ENCODE measurements at regions not wholly inside any gene's neighbourhood (a gene's known extent, or its start where the extent isn't known, plus 50 kb on each side); places are given as distances from the start of the nearest gene placed in this dataset.

DNA sequence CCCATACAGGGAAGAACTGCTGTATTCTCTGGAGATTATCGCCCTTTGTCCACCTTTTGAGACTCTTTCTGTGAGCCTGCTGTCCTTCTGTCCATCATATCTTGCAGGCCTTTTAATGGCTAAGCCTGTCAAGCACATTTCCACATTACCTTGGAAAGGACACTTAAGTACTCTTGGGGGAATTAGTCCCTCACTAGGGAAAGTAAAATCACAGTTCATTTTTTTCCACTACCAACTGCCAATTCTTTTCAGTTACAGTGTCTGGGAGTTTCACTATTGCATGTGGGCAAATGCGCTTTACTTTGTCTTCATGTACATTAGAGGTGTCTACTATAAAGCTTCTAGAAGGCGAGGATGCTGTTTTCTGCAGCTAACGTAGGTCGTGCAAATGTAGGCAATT lies 242.1 kb downstream of the NSUN3 start:
- TF ChIP-seq SMARCB1 (IDR thresholded peaks at IDR 0.05; ENCODE audit: insufficient read length, low read depth) = no peak
- TF ChIP-seq EZH2 (IDR thresholded peaks at IDR 0.05; ENCODE audit: borderline replicate concordance, low read depth, low read length) = no peak
- TF ChIP-seq, protein P1, sequence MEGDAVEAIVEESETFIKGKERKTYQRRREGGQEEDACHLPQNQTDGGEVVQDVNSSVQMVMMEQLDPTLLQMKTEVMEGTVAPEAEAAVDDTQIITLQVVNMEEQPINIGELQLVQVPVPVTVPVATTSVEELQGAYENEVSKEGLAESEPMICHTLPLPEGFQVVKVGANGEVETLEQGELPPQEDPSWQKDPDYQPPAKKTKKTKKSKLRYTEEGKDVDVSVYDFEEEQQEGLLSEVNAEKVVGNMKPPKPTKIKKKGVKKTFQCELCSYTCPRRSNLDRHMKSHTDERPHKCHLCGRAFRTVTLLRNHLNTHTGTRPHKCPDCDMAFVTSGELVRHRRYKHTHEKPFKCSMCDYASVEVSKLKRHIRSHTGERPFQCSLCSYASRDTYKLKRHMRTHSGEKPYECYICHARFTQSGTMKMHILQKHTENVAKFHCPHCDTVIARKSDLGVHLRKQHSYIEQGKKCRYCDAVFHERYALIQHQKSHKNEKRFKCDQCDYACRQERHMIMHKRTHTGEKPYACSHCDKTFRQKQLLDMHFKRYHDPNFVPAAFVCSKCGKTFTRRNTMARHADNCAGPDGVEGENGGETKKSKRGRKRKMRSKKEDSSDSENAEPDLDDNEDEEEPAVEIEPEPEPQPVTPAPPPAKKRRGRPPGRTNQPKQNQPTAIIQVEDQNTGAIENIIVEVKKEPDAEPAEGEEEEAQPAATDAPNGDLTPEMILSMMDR (IDR thresholded peaks at IDR 0.05 in 2 of 3, conservative IDR thresholded peaks at IDR 0.05 in 1 of 3; ENCODE audit: insufficient read depth in 2 of 3, low read depth in 1 of 3, low read length in 3 of 3) = no peak
- TF ChIP-seq, protein P2, sequence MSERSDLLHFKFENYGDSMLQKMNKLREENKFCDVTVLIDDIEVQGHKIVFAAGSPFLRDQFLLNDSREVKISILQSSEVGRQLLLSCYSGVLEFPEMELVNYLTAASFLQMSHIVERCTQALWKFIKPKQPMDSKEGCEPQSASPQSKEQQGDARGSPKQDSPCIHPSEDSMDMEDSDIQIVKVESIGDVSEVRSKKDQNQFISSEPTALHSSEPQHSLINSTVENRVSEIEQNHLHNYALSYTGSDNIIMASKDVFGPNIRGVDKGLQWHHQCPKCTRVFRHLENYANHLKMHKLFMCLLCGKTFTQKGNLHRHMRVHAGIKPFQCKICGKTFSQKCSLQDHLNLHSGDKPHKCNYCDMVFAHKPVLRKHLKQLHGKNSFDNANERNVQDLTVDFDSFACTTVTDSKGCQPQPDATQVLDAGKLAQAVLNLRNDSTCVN (CRISPR knock-in tag; IDR thresholded peaks at IDR 0.05) = no peak
- TF ChIP-seq ZNF778 (CRISPR knock-in tag; IDR thresholded peaks at IDR 0.05) = no peak
- TF ChIP-seq SMC3 (conservative IDR thresholded peaks at IDR 0.05; ENCODE audit: insufficient read depth, low read depth, low read length) = no peak
- TF ChIP-seq NONO (IDR thresholded peaks at IDR 0.05; ENCODE audit: low read depth in 2 of 2, low read length in 1 of 2) = no peak
- TF ChIP-seq PCBP2 (IDR thresholded peaks at IDR 0.05; ENCODE audit: low read depth, low read length, poor library complexity, severe bottlenecking) = no peak

Data from K562 (cell line).